ENCODE measurements at regions not wholly inside any gene's neighbourhood (a gene's known extent, or its start where the extent isn't known, plus 50 kb on each side); places are given as distances from the start of the nearest gene placed in this dataset.

DNA sequence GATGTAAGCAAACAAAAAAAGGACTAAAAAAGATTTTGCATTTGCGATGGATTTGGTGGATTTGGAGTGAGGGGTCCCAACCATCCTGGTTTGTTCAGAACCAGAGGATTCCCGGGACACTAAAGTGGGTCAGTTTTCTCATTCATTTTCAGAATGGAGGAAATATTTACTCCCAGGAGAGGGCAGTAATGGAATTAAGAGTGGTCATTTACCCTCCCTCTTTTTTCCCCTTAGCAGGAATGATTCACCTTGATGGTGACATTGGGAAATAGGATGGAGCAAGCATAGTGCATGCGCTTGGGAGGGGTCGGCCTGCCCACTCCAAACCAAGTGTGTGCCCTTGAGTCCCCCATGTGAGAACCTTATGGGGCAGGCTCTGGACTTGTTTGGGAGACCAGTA, 164.2 kb upstream of the PUM3 start:
- TF ChIP-seq, protein P1, sequence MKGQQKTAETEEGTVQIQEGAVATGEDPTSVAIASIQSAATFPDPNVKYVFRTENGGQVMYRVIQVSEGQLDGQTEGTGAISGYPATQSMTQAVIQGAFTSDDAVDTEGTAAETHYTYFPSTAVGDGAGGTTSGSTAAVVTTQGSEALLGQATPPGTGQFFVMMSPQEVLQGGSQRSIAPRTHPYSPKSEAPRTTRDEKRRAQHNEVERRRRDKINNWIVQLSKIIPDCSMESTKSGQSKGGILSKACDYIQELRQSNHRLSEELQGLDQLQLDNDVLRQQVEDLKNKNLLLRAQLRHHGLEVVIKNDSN (IDR thresholded peaks at IDR 0.05): no peak
- TF ChIP-seq YY1 (IDR thresholded peaks at IDR 0.05; ENCODE audit: low read depth) (no peak), NFIC (IDR thresholded peaks at IDR 0.05) (no peak), RAD21 (IDR thresholded peaks at IDR 0.05; ENCODE audit: low read depth) (peak; percentile 11; the same call in 1 of the 2 replicates), ZBTB7A (IDR thresholded peaks at IDR 0.05; ENCODE audit: low read depth) (no peak)
- TF ChIP-seq, protein P2, sequence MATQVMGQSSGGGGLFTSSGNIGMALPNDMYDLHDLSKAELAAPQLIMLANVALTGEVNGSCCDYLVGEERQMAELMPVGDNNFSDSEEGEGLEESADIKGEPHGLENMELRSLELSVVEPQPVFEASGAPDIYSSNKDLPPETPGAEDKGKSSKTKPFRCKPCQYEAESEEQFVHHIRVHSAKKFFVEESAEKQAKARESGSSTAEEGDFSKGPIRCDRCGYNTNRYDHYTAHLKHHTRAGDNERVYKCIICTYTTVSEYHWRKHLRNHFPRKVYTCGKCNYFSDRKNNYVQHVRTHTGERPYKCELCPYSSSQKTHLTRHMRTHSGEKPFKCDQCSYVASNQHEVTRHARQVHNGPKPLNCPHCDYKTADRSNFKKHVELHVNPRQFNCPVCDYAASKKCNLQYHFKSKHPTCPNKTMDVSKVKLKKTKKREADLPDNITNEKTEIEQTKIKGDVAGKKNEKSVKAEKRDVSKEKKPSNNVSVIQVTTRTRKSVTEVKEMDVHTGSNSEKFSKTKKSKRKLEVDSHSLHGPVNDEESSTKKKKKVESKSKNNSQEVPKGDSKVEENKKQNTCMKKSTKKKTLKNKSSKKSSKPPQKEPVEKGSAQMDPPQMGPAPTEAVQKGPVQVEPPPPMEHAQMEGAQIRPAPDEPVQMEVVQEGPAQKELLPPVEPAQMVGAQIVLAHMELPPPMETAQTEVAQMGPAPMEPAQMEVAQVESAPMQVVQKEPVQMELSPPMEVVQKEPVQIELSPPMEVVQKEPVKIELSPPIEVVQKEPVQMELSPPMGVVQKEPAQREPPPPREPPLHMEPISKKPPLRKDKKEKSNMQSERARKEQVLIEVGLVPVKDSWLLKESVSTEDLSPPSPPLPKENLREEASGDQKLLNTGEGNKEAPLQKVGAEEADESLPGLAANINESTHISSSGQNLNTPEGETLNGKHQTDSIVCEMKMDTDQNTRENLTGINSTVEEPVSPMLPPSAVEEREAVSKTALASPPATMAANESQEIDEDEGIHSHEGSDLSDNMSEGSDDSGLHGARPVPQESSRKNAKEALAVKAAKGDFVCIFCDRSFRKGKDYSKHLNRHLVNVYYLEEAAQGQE (IDR thresholded peaks at IDR 0.05; ENCODE audit: low read depth): no peak
- TF ChIP-seq, protein P3, sequence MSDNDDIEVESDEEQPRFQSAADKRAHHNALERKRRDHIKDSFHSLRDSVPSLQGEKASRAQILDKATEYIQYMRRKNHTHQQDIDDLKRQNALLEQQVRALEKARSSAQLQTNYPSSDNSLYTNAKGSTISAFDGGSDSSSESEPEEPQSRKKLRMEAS (IDR thresholded peaks at IDR 0.05): no peak

DNA sequence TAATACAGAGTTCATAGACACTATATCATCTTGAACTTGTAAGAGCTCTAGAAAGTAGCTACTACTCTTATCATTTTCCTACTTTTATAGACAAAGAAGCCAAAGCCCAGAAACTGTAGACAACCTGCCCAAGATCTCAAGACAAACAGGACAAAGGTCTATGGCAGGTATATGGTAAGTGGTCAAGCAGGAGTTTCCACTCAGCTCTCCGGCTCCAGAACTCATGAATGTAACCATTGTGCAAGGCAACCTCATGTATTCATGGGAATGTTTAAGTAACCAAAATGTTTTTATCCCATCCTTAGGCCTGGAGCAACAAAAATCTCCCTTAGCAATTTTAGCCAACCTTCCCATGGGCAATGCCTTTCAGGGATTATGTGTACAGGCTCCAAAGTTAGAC, 163.4 kb upstream of the PUM3 start:
- TF ChIP-seq FOXM1 (IDR thresholded peaks at IDR 0.05; ENCODE audit: borderline replicate concordance, low read depth) (no peak), ZBTB7A (IDR thresholded peaks at IDR 0.05; ENCODE audit: low read depth) (no peak), TAF1 (IDR thresholded peaks at IDR 0.05; ENCODE audit: low read depth) (no peak), EP300 (IDR thresholded peaks at IDR 0.05; ENCODE audit: borderline replicate concordance) (no peak), NFIC (IDR thresholded peaks at IDR 0.05) (no peak), TCF12 (IDR thresholded peaks at IDR 0.05; ENCODE audit: low read depth) (no peak), TEAD4 (IDR thresholded peaks at IDR 0.05) (no peak), CEBPB (IDR thresholded peaks at IDR 0.05) (no peak), EGR1 (IDR thresholded peaks at IDR 0.05) (no peak), YY1 (IDR thresholded peaks at IDR 0.05; ENCODE audit: low read depth) (no peak), CREB1 (IDR thresholded peaks at IDR 0.05; ENCODE audit: low read depth) (no peak), RAD21 (IDR thresholded peaks at IDR 0.05; ENCODE audit: low read depth) (no peak)
- TF ChIP-seq, protein P2 (IDR thresholded peaks at IDR 0.05; ENCODE audit: low read depth): no peak
- TF ChIP-seq, protein P1 (IDR thresholded peaks at IDR 0.05): no peak
- TF ChIP-seq, protein P3 (IDR thresholded peaks at IDR 0.05): no peak

DNA sequence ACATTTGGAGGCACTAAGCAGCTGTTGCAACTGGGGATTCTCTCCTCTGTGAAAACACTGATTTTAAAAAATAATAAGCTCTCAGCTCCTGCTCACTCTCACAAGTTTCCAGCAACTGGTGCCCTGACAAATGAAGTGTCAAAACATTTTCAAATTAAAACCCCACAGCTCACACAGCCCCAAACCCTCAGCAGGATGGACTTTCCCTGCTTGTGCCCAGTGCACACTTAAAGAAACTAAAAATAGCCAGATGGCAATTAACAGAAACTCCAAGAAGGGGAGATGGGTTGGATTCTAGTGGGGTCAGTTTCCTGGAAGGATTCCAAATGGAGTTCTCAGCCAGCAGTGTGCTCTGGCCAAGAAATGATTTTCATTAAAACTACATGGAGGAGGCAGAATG, 163.0 kb upstream of the PUM3 start:
- TF ChIP-seq EP300 (IDR thresholded peaks at IDR 0.05; ENCODE audit: borderline replicate concordance) (no peak), FOXM1 (IDR thresholded peaks at IDR 0.05; ENCODE audit: borderline replicate concordance, low read depth) (no peak), TEAD4 (IDR thresholded peaks at IDR 0.05) (no peak), EGR1 (IDR thresholded peaks at IDR 0.05) (no peak), YY1 (IDR thresholded peaks at IDR 0.05; ENCODE audit: low read depth) (no peak), CEBPB (IDR thresholded peaks at IDR 0.05) (no peak), TAF1 (IDR thresholded peaks at IDR 0.05; ENCODE audit: low read depth) (no peak), CREB1 (IDR thresholded peaks at IDR 0.05; ENCODE audit: low read depth) (no peak), TCF12 (IDR thresholded peaks at IDR 0.05; ENCODE audit: low read depth) (no peak), NFIC (IDR thresholded peaks at IDR 0.05) (no peak), RAD21 (IDR thresholded peaks at IDR 0.05; ENCODE audit: low read depth) (no peak), ZBTB7A (IDR thresholded peaks at IDR 0.05; ENCODE audit: low read depth) (no peak)
- TF ChIP-seq, protein P1 (IDR thresholded peaks at IDR 0.05): no peak
- TF ChIP-seq, protein P2 (IDR thresholded peaks at IDR 0.05; ENCODE audit: low read depth): no peak
- TF ChIP-seq, protein P3 (IDR thresholded peaks at IDR 0.05): no peak

DNA sequence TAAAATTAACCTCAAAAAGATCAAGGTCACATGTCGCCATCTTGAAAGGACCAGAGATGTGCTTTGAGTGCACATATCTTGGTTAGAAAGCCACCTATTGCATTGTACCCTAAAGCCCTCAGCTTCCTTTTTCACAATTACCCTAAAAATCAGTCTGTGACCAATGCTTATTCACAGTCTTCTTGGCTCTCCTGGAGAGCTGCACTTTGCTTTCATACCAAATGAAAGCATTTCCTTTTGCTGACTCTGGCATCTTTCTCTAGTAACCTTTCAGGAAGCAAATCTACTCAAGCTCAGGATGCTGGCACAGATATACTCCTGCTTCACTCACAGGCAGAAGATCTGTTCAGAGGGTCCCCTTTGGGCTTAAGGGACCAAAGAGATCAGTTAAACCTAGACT, 160.7 kb upstream of the PUM3 start:
- TF ChIP-seq RAD21 (IDR thresholded peaks at IDR 0.05; ENCODE audit: low read depth) (no peak), TAF1 (IDR thresholded peaks at IDR 0.05; ENCODE audit: low read depth) (no peak), TEAD4 (IDR thresholded peaks at IDR 0.05) (no peak), CREB1 (IDR thresholded peaks at IDR 0.05; ENCODE audit: low read depth) (no peak), TCF12 (IDR thresholded peaks at IDR 0.05; ENCODE audit: low read depth) (no peak), CEBPB (IDR thresholded peaks at IDR 0.05) (no peak), ZBTB7A (IDR thresholded peaks at IDR 0.05; ENCODE audit: low read depth) (no peak)
